ENCODE measurements at regions not wholly inside any gene's neighbourhood (a gene's known extent, or its start where the extent isn't known, plus 50 kb on each side); places are given as distances from the start of the nearest gene placed in this dataset.

DNA sequence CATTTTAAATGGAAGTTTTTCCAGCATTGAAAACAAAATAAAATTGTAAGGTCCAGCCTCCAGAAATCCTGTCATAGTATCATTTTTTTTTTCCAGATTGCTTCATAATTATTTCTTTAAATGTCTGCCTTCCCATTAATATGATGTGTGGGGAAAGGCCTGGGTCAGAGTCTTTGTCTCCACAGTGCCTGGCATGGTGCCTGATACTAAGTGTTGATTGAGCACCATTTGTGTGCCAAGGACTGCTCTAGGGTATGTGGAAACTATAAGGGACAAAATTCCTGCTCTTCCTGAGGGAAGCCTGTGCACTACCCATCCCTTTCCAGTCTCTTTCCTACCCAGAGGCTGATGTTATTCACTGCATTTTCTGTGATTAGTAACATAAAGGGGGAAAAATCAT is 53.1 kb upstream of the BEND4 start:
- no peaks in the 10 kb centered on the region for H3K79me1 ChIP-seq (ENCODE audit: low read length)
- H3K14ac ChIP-seq (ENCODE audit: low read length), result no peak overlapping the region
- no peak overlapping the region for H3K23ac ChIP-seq (ENCODE audit: low read length)
- DNase-seq, result no peak
- H4K8ac ChIP-seq (ENCODE audit: low read depth, low read length), result no peak overlapping the region
- no peak overlapping the region for H2AK5ac ChIP-seq (ENCODE audit: low read length)
- H3K18ac ChIP-seq (ENCODE audit: low read length), result no peak overlapping the region
- H3K4me1 ChIP-seq (ENCODE audit: control insufficient read depth in 1 of 2, insufficient read depth in 2 of 2, low read length in 2 of 2), result no peaks in the 10 kb centered on the region
- no peaks in the 10 kb centered on the region for H3K36me3 ChIP-seq (ENCODE audit: control insufficient read depth in 1 of 2, insufficient read depth in 2 of 2, low read length in 2 of 2)
- H2AFZ ChIP-seq (ENCODE audit: insufficient read depth, low read length, poor library complexity), result no peak overlapping the region
- H3K79me2 ChIP-seq (ENCODE audit: control insufficient read depth, insufficient read depth, low read length, poor library complexity), result no peaks in the 10 kb centered on the region
- H3K4ac ChIP-seq (ENCODE audit: low read depth, low read length), result no peak overlapping the region
- no peak overlapping the region for H3K4me3 ChIP-seq (ENCODE audit: low read depth, low read length)
- no peak overlapping the region for H4K91ac ChIP-seq (ENCODE audit: low read depth, low read length)
- H2BK5ac ChIP-seq (ENCODE audit: low read depth, low read length, poor library complexity), result no peak overlapping the region
- H3K9ac ChIP-seq (ENCODE audit: low read length), result no peak overlapping the region
- H3K27me3 ChIP-seq (ENCODE audit: insufficient read depth, low read length), result no peaks in the 10 kb centered on the region
- no peak overlapping the region for H3K27ac ChIP-seq (ENCODE audit: low read depth, low read length)
- no peak overlapping the region for H2BK120ac ChIP-seq (ENCODE audit: insufficient read depth, low read length, poor library complexity)
- H3K9me3 ChIP-seq (ENCODE audit: insufficient read depth, low read depth, low read length), result no peaks in the 10 kb centered on the region
- no peak overlapping the region for H2BK12ac ChIP-seq (ENCODE audit: low read length)
- H3K4me2 ChIP-seq (ENCODE audit: low read length), result no peak overlapping the region
- H4K12ac ChIP-seq (ENCODE audit: low read depth, low read length), result no peak overlapping the region

DNA sequence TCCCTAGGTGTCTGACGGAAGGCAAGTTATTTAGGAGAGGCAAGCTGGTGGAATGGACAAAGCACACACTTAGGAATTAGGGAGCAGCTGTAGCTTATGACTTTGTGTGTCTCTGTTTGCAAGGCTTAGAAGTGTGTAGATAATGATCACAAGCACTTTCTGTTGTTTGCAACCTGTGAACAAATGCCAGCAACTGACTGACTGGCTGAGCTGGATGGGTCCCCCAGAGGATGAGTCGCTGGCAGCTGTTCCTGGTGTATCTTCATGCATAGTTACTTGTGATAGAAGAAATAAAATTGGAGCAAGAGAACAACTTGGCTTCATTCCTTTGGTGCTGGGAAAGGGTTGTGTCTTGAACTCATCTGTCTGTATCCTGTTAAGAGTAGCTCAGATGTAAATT is 64.2 kb upstream of the BEND4 start:
- Histone ChIP-seq H3K4me1 (ENCODE audit: control insufficient read depth in 1 of 2, insufficient read depth in 2 of 2, low read length in 2 of 2) (no peaks in the 10 kb centered on the region), H4K12ac (ENCODE audit: low read depth, low read length) (no peak overlapping the region), H3K4ac (ENCODE audit: low read depth, low read length) (no peak overlapping the region), H3K4me2 (ENCODE audit: low read length) (no peak overlapping the region), H3K4me3 (ENCODE audit: low read depth, low read length) (no peak overlapping the region), H3K18ac (ENCODE audit: low read length) (no peak overlapping the region), H2BK5ac (ENCODE audit: low read depth, low read length, poor library complexity) (no peak overlapping the region), H3K36me3 (ENCODE audit: control insufficient read depth in 1 of 2, insufficient read depth in 2 of 2, low read length in 2 of 2) (no peaks in the 10 kb centered on the region), H3K23ac (ENCODE audit: low read length) (no peak overlapping the region), H2BK12ac (ENCODE audit: low read length) (no peak overlapping the region), H3K9ac (ENCODE audit: low read length) (no peak overlapping the region), H2AFZ (ENCODE audit: insufficient read depth, low read length, poor library complexity) (no peak overlapping the region), H3K27ac (ENCODE audit: low read depth, low read length) (no peak overlapping the region), H4K91ac (ENCODE audit: low read depth, low read length) (no peak overlapping the region), H3K9me3 (ENCODE audit: insufficient read depth, low read depth, low read length) (no peaks in the 10 kb centered on the region), H3K79me2 (ENCODE audit: control insufficient read depth, insufficient read depth, low read length, poor library complexity) (no peaks in the 10 kb centered on the region), H3K14ac (ENCODE audit: low read length) (no peak overlapping the region), H3K27me3 (ENCODE audit: insufficient read depth, low read length) (no peaks in the 10 kb centered on the region), H4K8ac (ENCODE audit: low read depth, low read length) (no peak overlapping the region), H3K79me1 (ENCODE audit: low read length) (no peaks in the 10 kb centered on the region), H2AK5ac (ENCODE audit: low read length) (no peak overlapping the region), H2BK120ac (ENCODE audit: insufficient read depth, low read length, poor library complexity) (no peak overlapping the region)
- DNase-seq, result no peak
- no CpG with 5 or more reads among the region's 2 CpGs for WGBS (ENCODE audit: extremely low coverage, insufficient coverage, insufficient read length)

DNA sequence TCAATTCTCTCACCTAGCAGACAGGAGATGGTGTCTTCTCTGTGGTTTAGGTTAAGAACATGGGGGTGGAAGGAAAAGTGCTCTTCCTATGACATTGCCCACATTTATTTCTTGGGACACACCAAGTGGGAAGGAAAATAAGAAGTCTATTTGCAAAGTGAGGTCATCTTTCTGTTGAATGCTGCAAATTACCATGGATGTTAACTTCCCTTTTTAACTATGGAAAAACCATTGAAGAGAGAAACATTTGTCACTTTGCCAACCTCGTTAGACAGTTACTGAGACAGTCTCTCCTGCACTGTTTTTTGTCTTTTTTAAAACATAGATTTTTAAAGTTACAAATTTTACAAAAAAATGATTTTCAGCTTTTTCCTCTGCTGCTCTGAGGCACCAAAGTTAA is 72.8 kb upstream of the BEND4 start:
- no peak overlapping the region for H3K4ac ChIP-seq (ENCODE audit: low read depth, low read length)
- no peak overlapping the region for H2AFZ ChIP-seq (ENCODE audit: insufficient read depth, low read length, poor library complexity)
- no peak overlapping the region for H3K4me3 ChIP-seq (ENCODE audit: low read depth, low read length)
- H2BK12ac ChIP-seq (ENCODE audit: low read length), result no peak overlapping the region
- H3K4me1 ChIP-seq (ENCODE audit: control insufficient read depth in 1 of 2, insufficient read depth in 2 of 2, low read length in 2 of 2), result no peaks in the 10 kb centered on the region
- H3K36me3 ChIP-seq (ENCODE audit: control insufficient read depth in 1 of 2, insufficient read depth in 2 of 2, low read length in 2 of 2), result no peaks in the 10 kb centered on the region
- no peak overlapping the region for H2AK5ac ChIP-seq (ENCODE audit: low read length)
- H3K79me1 ChIP-seq (ENCODE audit: low read length), result no peaks in the 10 kb centered on the region
- no peak overlapping the region for H3K9ac ChIP-seq (ENCODE audit: low read length)
- no peak overlapping the region for H3K23ac ChIP-seq (ENCODE audit: low read length)
- H3K27me3 ChIP-seq (ENCODE audit: insufficient read depth, low read length), result no peaks in the 10 kb centered on the region
- H3K79me2 ChIP-seq (ENCODE audit: control insufficient read depth, insufficient read depth, low read length, poor library complexity), result no peaks in the 10 kb centered on the region
- H4K12ac ChIP-seq (ENCODE audit: low read depth, low read length), result no peak overlapping the region
- no peak overlapping the region for H3K4me2 ChIP-seq (ENCODE audit: low read length)
- H3K9me3 ChIP-seq (ENCODE audit: insufficient read depth, low read depth, low read length), result no peaks in the 10 kb centered on the region
- H3K18ac ChIP-seq (ENCODE audit: low read length), result no peak overlapping the region
- H2BK5ac ChIP-seq (ENCODE audit: low read depth, low read length, poor library complexity), result no peak overlapping the region
- H4K8ac ChIP-seq (ENCODE audit: low read depth, low read length), result no peak overlapping the region
- WGBS (ENCODE audit: extremely low coverage, insufficient coverage, insufficient read length), result no CpG with 5 or more reads among the region's 1 CpG
- H2BK120ac ChIP-seq (ENCODE audit: insufficient read depth, low read length, poor library complexity), result no peak overlapping the region
- no peak overlapping the region for H3K27ac ChIP-seq (ENCODE audit: low read depth, low read length)
- no peak overlapping the region for H4K91ac ChIP-seq (ENCODE audit: low read depth, low read length)
- H3K14ac ChIP-seq (ENCODE audit: low read length), result no peak overlapping the region
- DNase-seq, result no peak

DNA sequence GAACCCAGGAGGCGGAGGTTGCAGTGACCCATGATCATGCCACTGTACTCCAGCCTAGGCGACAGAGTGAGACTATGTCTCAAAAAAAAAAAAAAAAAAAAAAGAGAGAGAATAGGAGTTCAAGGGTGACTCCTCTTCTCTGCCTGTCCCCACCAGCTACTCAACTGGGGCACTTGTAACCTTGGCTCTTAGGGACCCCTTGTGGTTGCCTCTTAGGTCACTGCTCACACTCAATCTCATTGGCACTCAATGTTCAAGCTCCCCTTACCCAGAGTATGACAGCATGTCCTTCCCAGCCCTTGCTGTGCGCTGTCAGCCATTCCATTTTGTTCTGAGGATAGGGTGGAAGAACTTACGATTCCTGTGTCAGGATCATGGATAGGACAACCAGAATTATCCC is 82.4 kb upstream of the BEND4 start:
- Histone ChIP-seq H4K91ac (ENCODE audit: low read depth, low read length) (no peak overlapping the region), H2BK12ac (ENCODE audit: low read length) (no peak overlapping the region), H3K4me3 (ENCODE audit: low read depth, low read length) (no peak overlapping the region), H3K4me2 (ENCODE audit: low read length) (no peak overlapping the region), H2BK5ac (ENCODE audit: low read depth, low read length, poor library complexity) (no peak overlapping the region), H3K36me3 (ENCODE audit: control insufficient read depth in 1 of 2, insufficient read depth in 2 of 2, low read length in 2 of 2) (no peaks in the 10 kb centered on the region), H4K8ac (ENCODE audit: low read depth, low read length) (no peak overlapping the region), H3K4me1 (ENCODE audit: control insufficient read depth in 1 of 2, insufficient read depth in 2 of 2, low read length in 2 of 2) (no peaks in the 10 kb centered on the region), H2AK5ac (ENCODE audit: low read length) (no peak overlapping the region), H3K14ac (ENCODE audit: low read length) (no peak overlapping the region), H3K27ac (ENCODE audit: low read depth, low read length) (no peak overlapping the region), H3K9ac (ENCODE audit: low read length) (no peak overlapping the region), H3K9me3 (ENCODE audit: insufficient read depth, low read depth, low read length) (no peaks in the 10 kb centered on the region), H3K27me3 (ENCODE audit: insufficient read depth, low read length) (no peaks in the 10 kb centered on the region), H2BK120ac (ENCODE audit: insufficient read depth, low read length, poor library complexity) (no peak overlapping the region), H3K23ac (ENCODE audit: low read length) (no peak overlapping the region), H3K79me1 (ENCODE audit: low read length) (no peaks in the 10 kb centered on the region), H3K18ac (ENCODE audit: low read length) (no peak overlapping the region), H4K12ac (ENCODE audit: low read depth, low read length) (no peak overlapping the region), H2AFZ (ENCODE audit: insufficient read depth, low read length, poor library complexity) (no peak overlapping the region), H3K4ac (ENCODE audit: low read depth, low read length) (no peak overlapping the region), H3K79me2 (ENCODE audit: control insufficient read depth, insufficient read depth, low read length, poor library complexity) (no peaks in the 10 kb centered on the region)
- no peak for DNase-seq
- WGBS (ENCODE audit: extremely low coverage, insufficient coverage, insufficient read length), result no CpG with 5 or more reads among the region's 4 CpGs
